HFF-Myc (cell line): ENCODE measurements at regions not wholly inside any gene's neighbourhood (a gene's known extent, or its start where the extent isn't known, plus 50 kb on each side); places are given as distances from the start of the nearest gene placed in this dataset.

Experiments used
- DNase-seq: peaks from one replicate; pipeline ENCODE4 v3.0.0-alpha.2; 2011; ENCODE audit warnings: low read depth; ENCODE audit errors: extremely low read depth
- H3K4me3 ChIP-seq: replicated peaks from 2 replicates; pipeline ENCODE4 v1.5.1; 2011; ENCODE audit warnings: low read depth, mild to moderate bottlenecking, control low read depth, low read length
- TF ChIP-seq, protein P1 (sequence below): IDR thresholded peaks from 2 replicates; pipeline ENCODE4 v1.5.1; 2012; ENCODE audit warnings: mild to moderate bottlenecking, low read depth, low read length, control low read depth; ENCODE audit errors: missing control alignments

DNA sequence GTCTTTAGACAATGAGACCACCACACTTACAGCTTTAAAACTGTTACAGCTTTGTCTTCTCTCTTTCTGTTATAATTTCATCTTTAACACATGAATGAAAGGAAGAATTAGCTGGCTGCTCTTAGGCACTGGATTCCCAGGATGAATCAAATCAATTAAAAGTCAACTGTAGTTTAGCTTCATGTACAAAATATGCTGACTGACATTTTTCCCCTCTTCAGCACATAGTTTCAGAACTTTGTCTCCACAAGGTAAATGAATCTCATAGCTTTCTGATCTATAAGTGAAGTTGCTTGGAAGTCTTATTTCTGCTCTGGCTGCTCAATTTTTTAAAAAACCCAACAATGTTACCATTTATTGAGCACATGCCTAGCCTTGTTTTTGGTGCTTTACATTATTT is 293.8 kb downstream of the GRIN2B start:
- no peak for DNase-seq
- no peak overlapping the region for H3K4me3 ChIP-seq
- TF ChIP-seq, protein P1, sequence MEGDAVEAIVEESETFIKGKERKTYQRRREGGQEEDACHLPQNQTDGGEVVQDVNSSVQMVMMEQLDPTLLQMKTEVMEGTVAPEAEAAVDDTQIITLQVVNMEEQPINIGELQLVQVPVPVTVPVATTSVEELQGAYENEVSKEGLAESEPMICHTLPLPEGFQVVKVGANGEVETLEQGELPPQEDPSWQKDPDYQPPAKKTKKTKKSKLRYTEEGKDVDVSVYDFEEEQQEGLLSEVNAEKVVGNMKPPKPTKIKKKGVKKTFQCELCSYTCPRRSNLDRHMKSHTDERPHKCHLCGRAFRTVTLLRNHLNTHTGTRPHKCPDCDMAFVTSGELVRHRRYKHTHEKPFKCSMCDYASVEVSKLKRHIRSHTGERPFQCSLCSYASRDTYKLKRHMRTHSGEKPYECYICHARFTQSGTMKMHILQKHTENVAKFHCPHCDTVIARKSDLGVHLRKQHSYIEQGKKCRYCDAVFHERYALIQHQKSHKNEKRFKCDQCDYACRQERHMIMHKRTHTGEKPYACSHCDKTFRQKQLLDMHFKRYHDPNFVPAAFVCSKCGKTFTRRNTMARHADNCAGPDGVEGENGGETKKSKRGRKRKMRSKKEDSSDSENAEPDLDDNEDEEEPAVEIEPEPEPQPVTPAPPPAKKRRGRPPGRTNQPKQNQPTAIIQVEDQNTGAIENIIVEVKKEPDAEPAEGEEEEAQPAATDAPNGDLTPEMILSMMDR: no peak

GRCh38 chr12:13686260-13686659 is 295.1 kb downstream of the GRIN2B start:
- DNase-seq: no peak
- H3K4me3 ChIP-seq: no peak overlapping the region
- TF ChIP-seq, protein P1: no peak

DNA sequence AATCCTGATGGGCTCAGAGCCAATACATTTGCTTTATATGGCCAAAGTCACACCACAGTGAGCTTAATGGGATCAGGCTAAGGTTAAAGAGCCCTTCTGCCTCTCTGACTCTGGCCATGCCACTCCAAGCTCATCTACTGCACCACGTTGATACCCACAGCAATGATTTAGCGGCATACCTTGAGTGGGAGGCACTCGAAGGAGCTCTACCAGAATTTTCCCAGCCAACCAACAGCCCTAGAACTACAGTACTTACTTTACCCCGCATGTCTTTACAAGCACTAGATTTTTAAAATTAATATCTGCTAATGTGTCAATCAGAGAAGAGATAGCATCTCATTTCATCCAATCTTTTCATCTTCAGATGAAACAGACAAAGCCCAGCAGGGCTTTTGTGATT is 300.5 kb downstream of the GRIN2B start:
- TF ChIP-seq, protein P1: no peak
- DNase-seq: no peak
- H3K4me3 ChIP-seq: no peak overlapping the region

DNA sequence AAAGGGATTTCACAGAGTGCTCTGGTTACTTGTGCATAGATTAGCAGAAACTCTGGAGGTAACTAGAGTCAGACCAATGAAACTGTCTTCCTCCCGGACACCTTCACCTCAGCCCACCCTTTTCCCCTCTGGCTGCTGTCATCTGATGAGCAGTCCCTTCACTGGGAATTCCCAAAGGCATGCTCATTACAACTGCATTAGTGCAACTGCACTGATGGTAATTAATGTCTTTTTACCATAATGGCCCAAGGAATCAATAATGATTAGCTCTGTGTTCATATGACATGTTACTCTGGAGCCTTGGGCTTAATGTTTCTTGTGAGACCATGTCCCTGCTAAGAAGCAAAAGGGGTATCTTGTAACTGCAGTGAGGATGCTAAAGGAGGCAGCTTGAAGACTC is 304.5 kb downstream of the GRIN2B start:
- DNase-seq: no peak
- TF ChIP-seq, protein P1: no peak
- no peak overlapping the region for H3K4me3 ChIP-seq

- no peak for DNase-seq
- no peak overlapping the region for H3K4me3 ChIP-seq
- TF ChIP-seq, protein P1: no peak
These were observed 311.0 kb downstream of the GRIN2B start for GRCh38 chr12:13670285-13670866.

- TF ChIP-seq, protein P1: no peak
- H3K4me3 ChIP-seq: no peak overlapping the region
- no peak for DNase-seq
These were observed 312.5 kb downstream of the GRIN2B start for GRCh38 chr12:13668880-13669279.

DNA sequence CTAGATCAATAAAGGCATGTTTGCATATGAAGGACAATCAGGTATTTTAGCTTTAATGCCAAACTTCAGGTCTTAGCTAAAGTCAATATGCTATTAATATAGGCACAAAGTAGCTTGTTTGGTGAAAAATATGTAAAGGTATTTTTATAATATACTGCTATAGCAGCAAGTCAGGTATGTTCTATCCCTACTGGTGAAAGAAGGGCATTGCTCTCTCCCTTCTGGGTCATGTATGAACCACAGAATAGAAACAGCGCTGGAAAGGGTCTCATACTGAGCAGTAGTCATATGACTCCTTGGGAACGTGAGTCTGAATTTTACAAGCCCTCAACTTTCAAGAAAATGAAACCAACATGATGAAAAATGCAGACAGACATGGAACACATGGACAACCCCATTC is 314.6 kb downstream of the GRIN2B start:
- no peak for DNase-seq
- no peak overlapping the region for H3K4me3 ChIP-seq
- TF ChIP-seq, protein P1: no peak
